ENCODE measurements at regions not wholly inside any gene's neighbourhood (a gene's known extent, or its start where the extent isn't known, plus 50 kb on each side); places are given as distances from the start of the nearest gene placed in this dataset.

DNA sequence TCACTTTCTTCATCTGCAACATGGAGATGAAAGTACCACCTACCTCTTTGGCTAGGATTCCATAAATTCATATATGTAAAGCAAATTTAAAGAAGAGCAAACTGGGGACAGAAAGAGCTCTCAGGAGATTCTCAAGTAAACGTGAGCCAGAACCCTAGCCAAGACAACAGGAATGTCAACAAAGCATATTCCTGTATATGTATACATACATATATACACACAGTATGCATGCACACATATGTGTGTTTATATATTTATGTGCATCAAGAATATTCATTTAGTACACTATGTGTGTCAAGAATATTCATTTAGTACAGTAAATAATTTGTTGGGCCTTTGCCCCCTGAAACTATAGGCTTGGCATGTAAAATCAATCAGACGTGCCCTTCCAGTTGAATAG lies 574.4 kb upstream of the KLHL29 start:
- no peak for TF ChIP-seq POLR2A (IDR thresholded peaks at IDR 0.05)
- TF ChIP-seq CTCF (IDR thresholded peaks at IDR 0.05): no peak
- no peak for TF ChIP-seq POLR2AphosphoS5 (IDR thresholded peaks at IDR 0.05; ENCODE audit: insufficient read depth in 1 of 2, low read depth in 1 of 2)

Measured in vagina (tissue), 2 donors.